ENCODE measurements at regions not wholly inside any gene's neighbourhood (a gene's known extent, or its start where the extent isn't known, plus 50 kb on each side); places are given as distances from the start of the nearest gene placed in this dataset.

GRCh38 chr14:53692885-53693284 is 263.7 kb downstream of the BMP4 start:
- no peak for DNase-seq (ENCODE audit: low read depth in 2 of 3, low spot score in 2 of 3)

- DNase-seq (ENCODE audit: low read depth in 2 of 3, low spot score in 2 of 3) = no peak
Measured at GRCh38 chr14:53692451-53692850, 264.2 kb downstream of the BMP4 start.

GRCh38 chr14:53683229-53683628 is 273.4 kb downstream of the BMP4 start:
- DNase-seq (ENCODE audit: low read depth in 2 of 3, low spot score in 2 of 3) = no peak

GRCh38 chr14:53672526-53672925 is 284.1 kb downstream of the BMP4 start:
- DNase-seq (ENCODE audit: low read depth in 2 of 3, low spot score in 2 of 3) = no peak

GRCh38 chr14:53670701-53671100 is 285.9 kb downstream of the BMP4 start:
- no peak for DNase-seq (ENCODE audit: low read depth in 2 of 3, low spot score in 2 of 3)

GRCh38 chr14:53668897-53669296 is 287.7 kb downstream of the BMP4 start:
- DNase-seq (ENCODE audit: low read depth in 2 of 3, low spot score in 2 of 3) = peak in 1 of 3 donors; percentile 16

- no peak for DNase-seq (ENCODE audit: low read depth in 2 of 3, low spot score in 2 of 3)
Measured at GRCh38 chr14:53663709-53664108, 292.9 kb downstream of the BMP4 start.

GRCh38 chr14:53655080-53655785 is 301.4 kb downstream of the BMP4 start:
- no peak for DNase-seq (ENCODE audit: low read depth in 2 of 3, low spot score in 2 of 3)

GRCh38 chr14:53652068-53652467 is 304.6 kb downstream of the BMP4 start:
- no peak for DNase-seq (ENCODE audit: low read depth in 2 of 3, low spot score in 2 of 3)

GRCh38 chr14:53651096-53651740 is 305.4 kb downstream of the BMP4 start:
- DNase-seq (ENCODE audit: low read depth in 2 of 3, low spot score in 2 of 3) = no peak

GRCh38 chr14:53646925-53647324 is 309.7 kb downstream of the BMP4 start:
- no peak for DNase-seq (ENCODE audit: low read depth in 2 of 3, low spot score in 2 of 3)

- no peak for DNase-seq (ENCODE audit: low read depth in 2 of 3, low spot score in 2 of 3)
Measured at GRCh38 chr14:53640695-53641094, 315.9 kb downstream of the BMP4 start.

GRCh38 chr14:53638966-53639365 is 317.7 kb downstream of the BMP4 start:
- DNase-seq (ENCODE audit: low read depth in 2 of 3, low spot score in 2 of 3) = no peak

GRCh38 chr14:53634793-53635192 is 321.8 kb downstream of the BMP4 start:
- DNase-seq (ENCODE audit: low read depth in 2 of 3, low spot score in 2 of 3) = no peak

GRCh38 chr14:53630336-53630735 is 326.3 kb downstream of the BMP4 start:
- DNase-seq (ENCODE audit: low read depth in 2 of 3, low spot score in 2 of 3) = no peak

- no peak for DNase-seq (ENCODE audit: low read depth in 2 of 3, low spot score in 2 of 3)
Measured at GRCh38 chr14:53628732-53629430, 327.7 kb downstream of the BMP4 start.

GRCh38 chr14:53628261-53628660 is 328.4 kb downstream of the BMP4 start:
- DNase-seq (ENCODE audit: low read depth in 2 of 3, low spot score in 2 of 3) = no peak

- no peak for DNase-seq (ENCODE audit: low read depth in 2 of 3, low spot score in 2 of 3)
Measured at GRCh38 chr14:53626761-53627160, 329.9 kb downstream of the BMP4 start.

- DNase-seq (ENCODE audit: low read depth in 2 of 3, low spot score in 2 of 3) = no peak
Measured at GRCh38 chr14:53622447-53622846, 334.2 kb downstream of the BMP4 start.

- DNase-seq (ENCODE audit: low read depth in 2 of 3, low spot score in 2 of 3) = no peak
Measured at GRCh38 chr14:53621921-53622320, 334.7 kb downstream of the BMP4 start.

- no peak for DNase-seq (ENCODE audit: low read depth in 2 of 3, low spot score in 2 of 3)
Measured at GRCh38 chr14:53621433-53621832, 335.2 kb downstream of the BMP4 start.

GRCh38 chr14:53620890-53621289 is 335.7 kb downstream of the BMP4 start:
- DNase-seq (ENCODE audit: low read depth in 2 of 3, low spot score in 2 of 3) = no peak
